KMS-11 (cell line): ENCODE measurements at regions not wholly inside any gene's neighbourhood (a gene's known extent, or its start where the extent isn't known, plus 50 kb on each side); places are given as distances from the start of the nearest gene placed in this dataset.
"Not testable (repeated sequence)": the region's sequence is repeated elsewhere in the genome, so short reads cannot be mapped to it uniquely, and the experiment has no call there.

Source experiments
- H2AFZ ChIP-seq: fragments of 200-600 bp; sonication (generic); 2 replicates; pipeline ENCODE4 v1.6.1; 2016; ENCODE audit warnings: antibody characterized with exemption, mixed run types, low read depth
- H3K27ac ChIP-seq: fragments of 200-600 bp; sonication (generic); 2 replicates; pipeline ENCODE4 v1.6.1; 2016; ENCODE audit warnings: mild to moderate bottlenecking, mixed run types
- H3K27me3 ChIP-seq: fragments of 200-600 bp; sonication (generic); 2 replicates; pipeline ENCODE4 v1.6.1; 2017; ENCODE audit warnings: mild to moderate bottlenecking, low read depth, mixed run types, moderate library complexity; ENCODE audit not compliant: insufficient read depth
- H3K36me3 ChIP-seq: fragments of 200-600 bp; sonication (generic); 2 replicates; pipeline ENCODE4 v1.6.1; 2017; ENCODE audit warnings: mild to moderate bottlenecking, mixed run types; ENCODE audit not compliant: insufficient read depth
- H3K4me1 ChIP-seq: fragments of 200-600 bp; sonication (generic); 2 replicates; pipeline ENCODE4 v1.6.1; 2016; ENCODE audit warnings: mild to moderate bottlenecking, low read depth, mixed run types; ENCODE audit not compliant: poor library complexity, severe bottlenecking
- H3K4me2 ChIP-seq: fragments of 200-600 bp; sonication (generic); 2 replicates; pipeline ENCODE4 v1.7.0; 2016; ENCODE audit warnings: mild to moderate bottlenecking, mixed run types
- H3K4me3 ChIP-seq: fragments of 200-600 bp; sonication (generic); IDR thresholded peaks from 2 replicates; pipeline ENCODE4 v1.6.1; 2017; ENCODE audit warnings: low read depth, low read length, mixed read lengths; ENCODE audit not compliant: insufficient read depth
- H3K79me2 ChIP-seq: fragments of 200-600 bp; sonication (generic); 2 replicates; pipeline ENCODE4 v1.6.1; 2016; ENCODE audit warnings: low read depth, mixed run types; ENCODE audit not compliant: insufficient read depth
- H3K9ac ChIP-seq: fragments of 200-600 bp; sonication (generic); 2 replicates; pipeline ENCODE4 v1.6.1; 2016; ENCODE audit warnings: mild to moderate bottlenecking, mixed run types
- H4K20me1 ChIP-seq: fragments of 200-600 bp; sonication (generic); 2 replicates; pipeline ENCODE4 v1.6.1; 2016; ENCODE audit warnings: mild to moderate bottlenecking, mixed run types; ENCODE audit not compliant: insufficient read depth
- TF ChIP-seq, protein P1 (sequence below): fragments of 200-600 bp; sonication (generic); conservative IDR thresholded peaks from 2 replicates; pipeline ENCODE4 v1.6.1; 2017; ENCODE audit warnings: low read depth, mild to moderate bottlenecking, antibody characterized with exemption, low read length, moderate library complexity, mixed read lengths

DNA sequence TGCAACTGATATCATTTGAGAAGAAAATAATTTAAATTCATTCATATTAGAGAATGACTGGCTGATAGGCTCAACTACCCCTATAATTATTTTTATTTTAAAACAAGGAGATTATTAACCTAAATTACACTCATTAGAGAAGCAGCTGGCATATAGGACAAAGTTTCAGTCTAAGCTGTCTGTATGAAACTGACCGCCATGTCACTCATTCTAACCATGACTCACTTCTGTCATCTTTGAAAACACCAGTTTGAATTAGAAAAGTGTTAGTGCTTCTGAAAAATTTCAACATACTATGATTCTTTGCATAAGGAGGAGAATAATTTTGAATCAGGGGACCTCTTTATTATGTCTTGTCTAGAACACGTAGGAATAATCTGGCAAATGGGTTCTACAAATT, 1058.5 kb downstream of the ROBO2 start:
- Histone ChIP-seq H3K4me3 (no peak overlapping the region), H3K27ac (no peak overlapping the region), H4K20me1 (no peaks in the 10 kb centered on the region), H3K79me2 (no peaks in the 10 kb centered on the region), H2AFZ (no peak overlapping the region), H3K27me3 (no peaks in the 10 kb centered on the region), H3K4me1 (no peaks in the 10 kb centered on the region), H3K4me2 (no peak overlapping the region), H3K9ac (no peak overlapping the region), H3K36me3 (no peaks in the 10 kb centered on the region)
- TF ChIP-seq, protein P1, sequence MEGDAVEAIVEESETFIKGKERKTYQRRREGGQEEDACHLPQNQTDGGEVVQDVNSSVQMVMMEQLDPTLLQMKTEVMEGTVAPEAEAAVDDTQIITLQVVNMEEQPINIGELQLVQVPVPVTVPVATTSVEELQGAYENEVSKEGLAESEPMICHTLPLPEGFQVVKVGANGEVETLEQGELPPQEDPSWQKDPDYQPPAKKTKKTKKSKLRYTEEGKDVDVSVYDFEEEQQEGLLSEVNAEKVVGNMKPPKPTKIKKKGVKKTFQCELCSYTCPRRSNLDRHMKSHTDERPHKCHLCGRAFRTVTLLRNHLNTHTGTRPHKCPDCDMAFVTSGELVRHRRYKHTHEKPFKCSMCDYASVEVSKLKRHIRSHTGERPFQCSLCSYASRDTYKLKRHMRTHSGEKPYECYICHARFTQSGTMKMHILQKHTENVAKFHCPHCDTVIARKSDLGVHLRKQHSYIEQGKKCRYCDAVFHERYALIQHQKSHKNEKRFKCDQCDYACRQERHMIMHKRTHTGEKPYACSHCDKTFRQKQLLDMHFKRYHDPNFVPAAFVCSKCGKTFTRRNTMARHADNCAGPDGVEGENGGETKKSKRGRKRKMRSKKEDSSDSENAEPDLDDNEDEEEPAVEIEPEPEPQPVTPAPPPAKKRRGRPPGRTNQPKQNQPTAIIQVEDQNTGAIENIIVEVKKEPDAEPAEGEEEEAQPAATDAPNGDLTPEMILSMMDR: no peak

DNA sequence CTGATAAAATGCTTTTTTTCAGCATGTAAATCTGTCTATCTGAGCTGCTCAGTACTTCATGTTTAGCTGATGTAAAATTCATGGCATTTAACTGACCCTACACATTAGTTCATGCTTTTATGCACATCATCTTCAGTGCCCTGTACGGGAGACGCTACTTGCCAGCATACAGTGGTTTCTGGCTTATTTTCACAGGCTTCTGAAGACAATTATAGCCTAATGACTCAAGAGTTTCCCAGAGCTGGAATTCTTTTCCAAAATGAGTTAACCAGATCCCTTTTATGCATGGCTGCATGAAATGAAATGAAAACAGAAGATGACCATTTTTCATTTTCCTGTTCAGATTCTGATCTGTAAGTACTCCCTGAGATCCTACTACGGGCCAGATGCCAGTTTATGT, 1061.5 kb downstream of the ROBO2 start:
- no peak overlapping the region for H2AFZ ChIP-seq
- H3K4me2 ChIP-seq: no peak overlapping the region
- no peak overlapping the region for H3K9ac ChIP-seq
- no peak overlapping the region for H3K27ac ChIP-seq
- H3K4me3 ChIP-seq: no peak overlapping the region
- H3K4me1 ChIP-seq: no peaks in the 10 kb centered on the region
- H3K27me3 ChIP-seq: no peaks in the 10 kb centered on the region
- TF ChIP-seq, protein P1: no peak
- no peaks in the 10 kb centered on the region for H3K79me2 ChIP-seq
- H3K36me3 ChIP-seq: no peaks in the 10 kb centered on the region
- H4K20me1 ChIP-seq: no peaks in the 10 kb centered on the region

DNA sequence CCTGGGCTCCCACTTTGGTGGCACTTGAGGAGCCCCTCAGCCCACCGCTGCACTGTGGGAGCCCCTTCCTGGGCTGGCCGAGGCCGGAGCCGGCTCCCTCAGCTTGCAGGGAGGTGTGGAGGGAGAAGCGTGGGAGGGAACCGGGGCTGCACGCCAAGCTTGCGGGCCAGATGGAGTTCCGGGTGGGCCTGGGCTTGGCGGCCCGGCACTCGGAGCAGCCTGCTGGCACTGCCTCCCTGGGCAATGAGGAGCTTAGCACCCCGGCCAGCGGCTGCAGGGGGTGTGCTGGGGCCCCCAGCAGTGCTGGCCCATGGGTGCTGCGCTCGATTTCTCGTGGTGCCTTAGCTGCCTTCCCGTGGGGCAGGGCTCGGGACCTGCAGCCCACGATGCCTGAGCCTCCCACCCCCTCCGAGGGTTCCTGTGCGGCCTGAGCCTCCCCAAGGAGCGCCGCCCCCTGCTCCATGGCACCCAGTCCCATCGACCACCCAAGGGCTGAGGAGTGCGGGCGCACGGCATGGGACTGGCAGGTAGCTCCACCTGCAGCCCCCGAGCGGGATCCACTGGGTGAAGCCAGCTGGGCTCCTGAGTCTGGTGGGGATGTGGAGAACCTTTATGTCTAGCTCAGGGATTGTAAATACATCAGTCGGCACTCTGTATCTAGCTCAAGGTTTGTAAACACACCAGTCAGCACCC, 1068.5 kb downstream of the ROBO2 start:
- not testable (repeated sequence) for H3K9ac ChIP-seq, H2AFZ ChIP-seq, H3K79me2 ChIP-seq, H4K20me1 ChIP-seq, H3K4me1 ChIP-seq, H3K27ac ChIP-seq, H3K4me2 ChIP-seq, H3K4me3 ChIP-seq, H3K27me3 ChIP-seq, H3K36me3 ChIP-seq

DNA sequence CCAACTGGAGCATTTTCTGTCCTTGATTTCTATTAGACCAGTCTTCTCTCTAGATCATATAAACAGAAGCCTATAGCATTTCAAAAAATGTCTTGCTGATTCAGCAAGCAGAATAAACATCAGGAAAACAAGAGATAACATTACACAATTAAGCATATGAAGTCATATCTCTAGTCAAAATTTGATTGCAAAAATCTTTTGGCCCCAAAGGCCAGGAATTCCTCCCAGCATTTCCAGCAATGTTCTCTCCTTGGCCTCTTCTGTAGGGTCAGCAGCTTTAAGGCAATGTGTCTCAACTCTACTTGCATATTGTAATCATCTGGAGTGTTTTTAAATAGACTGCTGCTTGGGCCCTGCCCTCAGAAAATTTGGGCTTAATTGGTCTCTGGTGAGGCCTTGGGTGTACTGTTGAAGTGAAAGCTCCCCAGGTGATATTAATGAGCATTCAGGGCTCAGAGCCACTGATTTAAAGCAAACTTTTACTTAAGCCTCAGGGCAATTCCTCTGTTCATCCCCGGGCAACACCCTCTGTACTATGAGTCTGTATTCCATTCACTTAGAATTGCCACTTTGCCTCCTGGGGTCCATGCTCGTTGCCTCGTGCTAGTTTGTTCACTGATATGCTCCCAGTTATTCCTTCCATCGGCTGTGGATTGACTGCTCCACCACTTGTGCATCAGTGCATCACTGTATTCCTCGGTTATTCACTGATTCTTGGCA, 1072.6 kb downstream of the ROBO2 start:
- Histone ChIP-seq H3K27ac (no peak overlapping the region), H3K79me2 (no peaks in the 10 kb centered on the region), H3K4me3 (no peak overlapping the region), H2AFZ (no peak overlapping the region), H3K9ac (no peak overlapping the region), H3K4me2 (no peak overlapping the region), H3K4me1 (no peaks in the 10 kb centered on the region), H3K36me3 (no peaks in the 10 kb centered on the region), H3K27me3 (no peaks in the 10 kb centered on the region), H4K20me1 (no peaks in the 10 kb centered on the region)
- TF ChIP-seq, protein P1: no peak

DNA sequence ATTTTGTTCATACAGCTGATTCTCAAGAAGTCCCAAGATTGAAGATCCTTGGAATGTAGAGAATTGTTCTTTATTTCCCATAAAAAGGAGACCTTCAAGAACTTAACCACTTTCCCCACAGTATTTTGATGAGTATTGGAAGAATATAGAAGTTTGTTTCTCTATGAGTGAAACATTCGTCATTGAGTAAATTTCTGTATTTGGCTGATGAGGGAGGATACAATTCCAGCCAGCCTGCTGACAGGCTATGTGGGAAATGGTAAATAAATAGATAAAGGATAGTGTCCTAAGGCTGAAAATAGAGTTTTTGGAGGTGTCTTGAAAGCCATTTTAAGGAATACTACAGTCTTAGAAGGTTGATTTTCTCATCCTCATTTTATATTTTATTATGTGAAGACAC, 1076.1 kb downstream of the ROBO2 start:
- TF ChIP-seq, protein P1: no peak
- Histone ChIP-seq H3K9ac (no peak overlapping the region), H3K4me1 (no peaks in the 10 kb centered on the region), H3K79me2 (no peaks in the 10 kb centered on the region), H3K36me3 (no peaks in the 10 kb centered on the region), H2AFZ (no peak overlapping the region), H3K4me2 (no peak overlapping the region), H3K4me3 (no peak overlapping the region), H3K27me3 (no peaks in the 10 kb centered on the region), H3K27ac (no peak overlapping the region), H4K20me1 (no peaks in the 10 kb centered on the region)
